Neural crest cell (in vitro differentiated cells): ENCODE measurements at regions not wholly inside any gene's neighbourhood (a gene's known extent, or its start where the extent isn't known, plus 50 kb on each side); places are given as distances from the start of the nearest gene placed in this dataset.
A peak's percentile ranks its signal among the peaks of the same experiment; 100 is the strongest.

ENCODE experiments used
- DNase-seq: peaks from one replicate; pipeline ENCODE4 v3.0.0; 2021; ENCODE audit warnings: low read depth, mixed read lengths, low spot score
- H3K27ac Mint-ChIP-seq: one replicate; pipeline ENCODE4 v1.8.0; 2021; ENCODE audit warnings: mild to moderate bottlenecking, mixed read lengths; ENCODE audit not compliant: unreplicated experiment
- H3K27me3 Mint-ChIP-seq: 2 replicates; pipeline ENCODE4 v1.8.0; 2021; ENCODE audit warnings: low read depth, mild to moderate bottlenecking, mixed read lengths
- H3K36me3 Mint-ChIP-seq: 2 replicates; pipeline ENCODE4 v1.8.0; 2021; ENCODE audit warnings: low read depth, mild to moderate bottlenecking, mixed read lengths
- H3K4me1 Mint-ChIP-seq: 2 replicates; pipeline ENCODE4 v1.8.0; 2021; ENCODE audit warnings: mixed read lengths
- H3K4me3 Mint-ChIP-seq: one replicate; pipeline ENCODE4 v1.8.0; 2021; ENCODE audit warnings: mild to moderate bottlenecking, mixed read lengths
- H3K9me3 Mint-ChIP-seq: 2 replicates; pipeline ENCODE4 v1.8.0; 2021; ENCODE audit warnings: mixed read lengths
- CTCF ChIP-seq: fragments of 200-600 bp; sonication (generic); conservative IDR thresholded peaks from 2 replicates; pipeline ENCODE4 v1.5.0; 2021; ENCODE audit warnings: antibody characterized with exemption, mild to moderate bottlenecking

GRCh38 chr10:31581741-31582323 is 262.8 kb downstream of the ZEB1 start:
- H3K36me3 Mint-ChIP-seq: peaks cover 2% of the 10 kb centered on the region
- DNase-seq: no peak
- no peak for TF ChIP-seq CTCF
- peaks cover 33% of the 10 kb centered on the region for H3K4me1 Mint-ChIP-seq
- H3K27ac Mint-ChIP-seq: peak overlapping the region; percentile 89
- H3K9me3 Mint-ChIP-seq: peaks cover 18% of the 10 kb centered on the region
- H3K4me3 Mint-ChIP-seq: no peak overlapping the region
- H3K27me3 Mint-ChIP-seq: no peaks in the 10 kb centered on the region

GRCh38 chr10:31580646-31581045 is 261.6 kb downstream of the ZEB1 start:
- Mint-ChIP-seq H3K4me1 (peaks cover 33% of the 10 kb centered on the region), H3K36me3 (peaks cover 2% of the 10 kb centered on the region), H3K27ac (no peak overlapping the region), H3K27me3 (no peaks in the 10 kb centered on the region), H3K9me3 (peaks cover 16% of the 10 kb centered on the region), H3K4me3 (no peak overlapping the region)
- no peak for TF ChIP-seq CTCF
- no peak for DNase-seq
